Lower lobe of right lung (tissue), 2 donors: ENCODE measurements at regions not wholly inside any gene's neighbourhood (a gene's known extent, or its start where the extent isn't known, plus 50 kb on each side); places are given as distances from the start of the nearest gene placed in this dataset.

Experiments used
- ATAC-seq, 2 donors: fragments of 200-7000 bp; cut with Tn5 transposase; one replicate each; pipeline ENCODE4 v1.9.1; 2020 to 2022; ENCODE audit warnings: mild to moderate bottlenecking in 2 of 2, moderate library complexity in 2 of 2
- DNase-seq: peaks from one replicate; pipeline ENCODE4 v3.0.0-alpha.2; 2020
- H3K27ac ChIP-seq: fragments of 200-600 bp; one replicate; pipeline ENCODE4 v1.8.0; 2022
- H3K27me3 ChIP-seq: fragments of 200-600 bp; one replicate; pipeline ENCODE4 v1.8.0; 2022; ENCODE audit warnings: low read depth
- H3K36me3 ChIP-seq: fragments of 200-600 bp; one replicate; pipeline ENCODE4 v1.8.0; 2022; ENCODE audit warnings: mild to moderate bottlenecking
- H3K4me1 ChIP-seq: fragments of 200-600 bp; one replicate; pipeline ENCODE4 v1.8.0; 2022
- H3K4me3 ChIP-seq: fragments of 200-600 bp; one replicate; pipeline ENCODE4 v1.8.0; 2022; ENCODE audit warnings: mild to moderate bottlenecking
- H3K9me3 ChIP-seq: fragments of 200-600 bp; one replicate; pipeline ENCODE4 v1.8.0; 2022
- intact Hi-C: fragments of 100-400 bp; cut with DNase I; formaldehyde crosslinking; loops from one replicate; pipeline ENCODE4 v1.11.0; 2022
- TF ChIP-seq, protein P1 (sequence below): fragments of 200-600 bp; IDR thresholded peaks from one replicate; pipeline ENCODE4 v1.8.0; 2022; ENCODE audit warnings: antibody characterized with exemption, mild to moderate bottlenecking
- donor health status: DM: no; HTN: yes; CAD: no; lungs with severe emphysema.

DNA sequence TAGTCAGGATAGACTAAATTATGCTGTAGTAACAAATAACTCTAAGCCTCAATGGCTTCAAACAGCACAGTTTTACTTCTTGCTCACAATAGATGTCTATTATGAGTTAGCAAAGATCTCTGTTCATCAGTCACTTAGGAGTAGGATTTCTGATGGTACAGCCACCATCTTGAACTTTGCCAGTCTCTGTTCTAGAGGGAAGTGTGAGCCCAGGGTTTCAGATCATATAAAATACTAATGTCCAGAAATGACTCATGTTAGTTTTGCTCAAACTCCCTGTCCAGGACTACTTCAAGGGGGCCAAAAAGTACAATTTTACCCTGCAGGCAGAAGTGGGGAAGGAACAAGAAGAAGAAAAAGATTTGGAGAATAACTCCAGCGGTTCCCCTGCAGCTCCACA lies 77.1 kb upstream of the LSM6 start:
- H3K4me1 ChIP-seq = no peaks in the 10 kb centered on the region
- intact Hi-C loops = no loop called here
- no peak for ATAC-seq
- H3K36me3 ChIP-seq = no peaks in the 10 kb centered on the region
- H3K27me3 ChIP-seq = no peaks in the 10 kb centered on the region
- H3K4me3 ChIP-seq = no peak overlapping the region
- H3K9me3 ChIP-seq = no peaks in the 10 kb centered on the region
- TF ChIP-seq, protein P1, sequence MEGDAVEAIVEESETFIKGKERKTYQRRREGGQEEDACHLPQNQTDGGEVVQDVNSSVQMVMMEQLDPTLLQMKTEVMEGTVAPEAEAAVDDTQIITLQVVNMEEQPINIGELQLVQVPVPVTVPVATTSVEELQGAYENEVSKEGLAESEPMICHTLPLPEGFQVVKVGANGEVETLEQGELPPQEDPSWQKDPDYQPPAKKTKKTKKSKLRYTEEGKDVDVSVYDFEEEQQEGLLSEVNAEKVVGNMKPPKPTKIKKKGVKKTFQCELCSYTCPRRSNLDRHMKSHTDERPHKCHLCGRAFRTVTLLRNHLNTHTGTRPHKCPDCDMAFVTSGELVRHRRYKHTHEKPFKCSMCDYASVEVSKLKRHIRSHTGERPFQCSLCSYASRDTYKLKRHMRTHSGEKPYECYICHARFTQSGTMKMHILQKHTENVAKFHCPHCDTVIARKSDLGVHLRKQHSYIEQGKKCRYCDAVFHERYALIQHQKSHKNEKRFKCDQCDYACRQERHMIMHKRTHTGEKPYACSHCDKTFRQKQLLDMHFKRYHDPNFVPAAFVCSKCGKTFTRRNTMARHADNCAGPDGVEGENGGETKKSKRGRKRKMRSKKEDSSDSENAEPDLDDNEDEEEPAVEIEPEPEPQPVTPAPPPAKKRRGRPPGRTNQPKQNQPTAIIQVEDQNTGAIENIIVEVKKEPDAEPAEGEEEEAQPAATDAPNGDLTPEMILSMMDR = no peak
- H3K27ac ChIP-seq = no peak overlapping the region
- no peak for DNase-seq

DNA sequence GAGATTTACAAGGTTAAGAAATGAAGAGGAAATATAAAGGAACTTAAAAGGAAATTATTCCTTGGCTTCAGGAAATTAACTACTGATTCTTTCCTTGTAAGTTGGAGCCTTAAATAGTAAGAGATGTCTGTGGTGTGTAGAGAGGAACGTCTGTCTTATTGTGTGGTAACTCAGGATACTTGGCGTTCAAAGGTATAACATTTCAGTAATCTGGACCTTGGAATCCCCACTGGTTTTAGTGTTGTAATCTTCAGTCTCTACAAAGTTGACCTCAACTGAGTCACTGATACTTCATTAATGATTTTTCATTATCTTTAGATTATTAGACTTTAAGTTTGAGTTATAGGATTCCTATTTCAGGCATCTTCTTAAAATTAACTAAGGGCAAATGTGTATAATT lies 79.1 kb upstream of the LSM6 start:
- Histone ChIP-seq H3K27ac (no peak overlapping the region), H3K36me3 (no peaks in the 10 kb centered on the region), H3K9me3 (no peaks in the 10 kb centered on the region), H3K4me1 (no peaks in the 10 kb centered on the region), H3K27me3 (no peaks in the 10 kb centered on the region), H3K4me3 (no peak overlapping the region)
- intact Hi-C loops = no loop called here
- no peak for DNase-seq
- ATAC-seq = no peak
- TF ChIP-seq, protein P1 = no peak

DNA sequence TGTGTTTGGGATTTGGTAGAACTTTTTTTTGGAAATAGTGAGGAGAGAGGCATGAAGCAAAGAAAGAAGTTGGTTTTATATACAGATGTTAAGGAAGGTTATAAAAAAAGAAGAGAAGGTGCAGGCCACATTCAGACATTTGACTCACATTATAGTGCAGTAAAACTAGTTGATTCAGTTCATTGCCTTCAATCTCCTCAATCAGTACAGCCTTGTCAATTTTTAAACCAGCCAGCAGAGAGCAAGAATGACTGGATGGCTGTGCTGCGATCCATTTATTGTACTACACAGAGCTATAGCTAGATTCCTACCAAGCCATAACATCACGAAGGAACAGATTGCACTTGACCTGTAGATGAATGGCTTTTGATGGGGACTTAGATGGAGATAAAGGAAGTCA lies 79.7 kb upstream of the LSM6 start:
- no peaks in the 10 kb centered on the region for H3K4me1 ChIP-seq
- no peaks in the 10 kb centered on the region for H3K36me3 ChIP-seq
- TF ChIP-seq, protein P1 = no peak
- H3K27me3 ChIP-seq = no peaks in the 10 kb centered on the region
- H3K9me3 ChIP-seq = no peaks in the 10 kb centered on the region
- DNase-seq = no peak
- intact Hi-C loops = no loop called here
- ATAC-seq = no peak
- no peak overlapping the region for H3K4me3 ChIP-seq
- no peak overlapping the region for H3K27ac ChIP-seq

DNA sequence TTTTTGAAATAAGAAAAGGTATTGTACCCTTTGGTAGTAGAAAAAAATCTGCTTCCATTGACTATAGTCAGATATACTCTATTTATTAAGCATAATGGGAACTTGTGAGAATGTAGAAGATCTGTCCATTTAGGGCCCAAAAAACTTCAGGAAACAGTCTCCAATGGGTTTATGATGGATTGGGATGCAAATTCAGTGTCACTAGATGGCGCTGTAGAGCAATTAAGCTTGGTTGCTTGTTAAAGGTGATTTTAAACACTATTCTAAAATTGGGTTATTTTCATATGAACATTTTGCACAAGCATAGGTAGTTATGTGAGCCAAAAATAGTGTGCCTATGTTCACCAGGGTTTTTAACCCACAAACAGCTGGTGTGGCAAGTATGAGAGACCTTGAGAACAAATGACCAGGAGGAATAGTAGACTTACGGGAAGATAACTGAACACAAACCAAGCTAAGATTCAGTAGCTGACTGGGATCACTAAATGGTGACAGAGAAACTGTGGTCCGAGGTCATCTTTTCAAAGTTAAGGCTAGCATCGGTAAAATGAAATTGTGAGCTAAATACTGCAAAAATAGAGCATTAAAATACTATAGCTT lies 80.3 kb upstream of the LSM6 start:
- Histone ChIP-seq H3K4me3 (no peak overlapping the region), H3K9me3 (no peaks in the 10 kb centered on the region), H3K27me3 (no peaks in the 10 kb centered on the region), H3K27ac (no peak overlapping the region), H3K4me1 (no peaks in the 10 kb centered on the region), H3K36me3 (no peaks in the 10 kb centered on the region)
- DNase-seq (no peak), ATAC-seq (no peak)
- TF ChIP-seq, protein P1 = peak; percentile 74
- intact Hi-C loops = no loop called here

DNA sequence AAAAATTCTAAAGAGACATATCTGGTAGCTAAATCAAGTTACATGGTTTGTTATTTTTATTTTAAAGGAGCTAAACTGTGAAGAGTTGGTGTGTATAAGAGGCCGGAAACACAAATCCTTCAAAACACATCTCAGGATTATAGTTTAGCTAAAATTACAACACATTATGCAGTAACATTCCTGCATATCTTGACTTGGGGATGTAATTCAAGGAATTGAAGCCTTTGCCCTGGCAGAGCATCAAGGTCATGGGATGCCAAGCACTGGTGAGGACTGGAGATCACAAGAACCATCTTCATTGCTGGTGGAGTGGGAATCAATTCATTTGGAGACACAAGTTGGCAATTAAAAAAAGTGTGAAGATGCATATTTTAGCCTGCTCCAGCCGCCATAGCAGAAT lies 86.8 kb upstream of the LSM6 start:
- Histone ChIP-seq H3K27ac (no peak overlapping the region), H3K9me3 (no peaks in the 10 kb centered on the region), H3K4me1 (no peaks in the 10 kb centered on the region), H3K4me3 (no peak overlapping the region), H3K27me3 (no peaks in the 10 kb centered on the region), H3K36me3 (no peaks in the 10 kb centered on the region)
- TF ChIP-seq, protein P1 = no peak
- intact Hi-C loops = no loop called here
- ATAC-seq (no peak), DNase-seq (no peak)

DNA sequence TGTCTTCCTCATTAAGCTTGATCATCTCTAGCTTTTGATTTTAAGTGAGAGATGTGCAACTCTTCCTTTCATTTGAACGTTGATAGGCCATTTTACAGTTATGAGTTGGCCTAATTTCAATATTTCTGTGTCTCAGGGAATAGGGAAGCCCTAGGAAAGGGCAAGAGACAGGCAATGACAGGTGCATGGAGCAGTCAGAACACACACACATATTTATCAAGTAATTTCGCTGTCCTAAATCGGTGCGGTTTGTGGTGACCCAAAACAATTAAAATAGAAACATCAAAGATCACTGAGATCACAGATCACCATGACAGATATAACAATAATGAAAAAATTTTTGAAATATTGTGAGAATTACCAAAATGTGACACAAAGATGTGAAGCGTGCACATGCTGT lies 87.7 kb upstream of the LSM6 start:
- intact Hi-C loops = no loop called here
- ATAC-seq = no peak
- H3K4me1 ChIP-seq = no peaks in the 10 kb centered on the region

More for the DNA sequence above, 87.7 kb upstream of the LSM6 start:
- Histone ChIP-seq H3K36me3 (no peaks in the 10 kb centered on the region), H3K27ac (no peak overlapping the region), H3K9me3 (no peaks in the 10 kb centered on the region), H3K27me3 (no peaks in the 10 kb centered on the region), H3K4me3 (no peak overlapping the region)
- DNase-seq = no peak
- TF ChIP-seq, protein P1 = no peak
